ENCODE measurements at regions not wholly inside any gene's neighbourhood (a gene's known extent, or its start where the extent isn't known, plus 50 kb on each side); places are given as distances from the start of the nearest gene placed in this dataset.

DNA sequence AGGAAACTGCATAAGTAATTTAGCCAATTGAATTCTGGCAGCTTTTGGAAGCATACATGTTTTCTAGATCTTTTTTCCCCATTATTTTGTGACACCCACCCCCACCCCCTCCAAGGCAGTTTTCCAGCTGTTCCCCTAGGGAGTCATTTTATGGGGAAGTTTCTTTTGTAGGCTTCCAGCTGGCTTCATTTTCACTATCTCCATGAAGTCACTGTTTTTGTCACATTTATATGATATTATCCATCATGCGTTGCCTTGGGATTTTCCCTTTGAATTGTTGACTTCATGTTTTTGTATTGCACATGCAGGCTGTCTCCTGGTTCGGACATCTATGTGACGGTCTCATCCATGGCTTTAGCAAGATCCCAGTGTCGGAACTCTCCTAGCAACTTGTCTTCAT is 233.6 kb upstream of the RGS6 start:
- Histone ChIP-seq H3K27me3 (no peaks in the 10 kb centered on the region), H3K9me3 (no peaks in the 10 kb centered on the region), H3K27ac (no peak overlapping the region), H3K4me1 (no peaks in the 10 kb centered on the region), H3K4me3 (no peak overlapping the region), H3K36me3 (no peaks in the 10 kb centered on the region)
- TF ChIP-seq CTCF (IDR thresholded peaks at IDR 0.05) = no peak
- ATAC-seq (no peak), DNase-seq (no peak), FAIRE-seq (no peak)
- intact Hi-C loops (cut with DNase I) = no loop called here
- WGBS, 2 donors = 92 to 93% methylated on average over 4 of the region's 4 CpGs

DNA sequence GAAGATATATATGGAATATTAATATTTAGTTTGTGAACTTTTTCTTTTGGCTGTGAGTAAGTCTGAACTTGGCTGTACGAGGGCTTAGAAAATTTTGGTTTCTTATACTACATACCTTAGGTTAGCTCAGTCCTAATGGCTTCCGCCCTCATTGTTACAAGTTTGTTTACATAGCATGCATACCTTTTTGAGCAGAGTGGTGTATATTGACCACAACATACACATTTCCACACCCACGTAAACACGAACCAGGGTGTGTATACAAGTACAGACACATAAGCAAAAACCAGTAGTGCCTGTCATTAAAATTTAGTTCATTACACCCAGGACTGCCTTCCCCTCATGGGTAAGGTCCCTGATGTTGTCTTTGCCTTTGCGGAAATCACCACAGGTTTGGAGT is 230.2 kb upstream of the RGS6 start:
- intact Hi-C loops (cut with DNase I) = no loop called here
- Histone ChIP-seq H3K27me3 (no peaks in the 10 kb centered on the region), H3K27ac (no peak overlapping the region), H3K9me3 (no peaks in the 10 kb centered on the region), H3K4me3 (no peak overlapping the region), H3K36me3 (peaks cover 0 to 7% (median 0%) of the 10 kb centered on the region in 3 donors), H3K4me1 (no peaks in the 10 kb centered on the region)
- DNase-seq = no peak
- no peak for FAIRE-seq
- no peak for TF ChIP-seq CTCF (IDR thresholded peaks at IDR 0.05)
- 93 to 98% methylated on average over 5 of the region's 5 CpGs for WGBS, 2 donors
- no peak for ATAC-seq

- TF ChIP-seq CTCF (IDR thresholded peaks at IDR 0.05) = no peak
- Histone ChIP-seq H3K36me3 (peaks cover 0 to 7% (median 0%) of the 10 kb centered on the region in 3 donors), H3K27me3 (no peaks in the 10 kb centered on the region), H3K4me3 (no peak overlapping the region), H3K27ac (no peak overlapping the region), H3K9me3 (no peaks in the 10 kb centered on the region), H3K4me1 (no peaks in the 10 kb centered on the region)
- intact Hi-C loops (cut with DNase I) = no loop called here
- FAIRE-seq (no peak), DNase-seq (no peak), ATAC-seq (no peak)
- 87 to 92% methylated on average over 2 of the region's 2 CpGs for WGBS, 2 donors
These were observed 229.4 kb upstream of the RGS6 start for GRCh38 chr14:71702786-71703185.

DNA sequence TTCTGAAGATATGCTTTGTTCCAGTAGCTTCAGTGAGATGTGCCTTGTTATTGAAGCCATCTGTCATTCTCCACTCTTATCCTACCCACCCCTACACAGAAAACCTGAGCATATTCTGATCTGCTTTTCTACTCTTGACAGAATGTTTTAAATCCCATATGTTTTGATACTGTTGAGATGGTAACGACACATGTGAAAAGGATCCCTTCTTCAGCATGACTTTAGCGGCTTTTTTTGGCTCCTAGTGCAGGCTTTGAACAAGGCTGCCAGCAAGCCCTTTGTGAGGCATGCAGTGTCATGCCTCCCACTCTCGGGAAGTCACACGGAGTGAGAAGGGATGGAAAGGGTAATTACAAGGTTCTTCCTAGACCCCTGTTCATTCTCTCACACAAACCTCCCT is 228.8 kb upstream of the RGS6 start:
- Histone ChIP-seq H3K4me1 (no peaks in the 10 kb centered on the region), H3K27me3 (no peaks in the 10 kb centered on the region), H3K27ac (no peak overlapping the region), H3K9me3 (no peaks in the 10 kb centered on the region), H3K4me3 (no peak overlapping the region), H3K36me3 (peaks cover 0 to 7% (median 0%) of the 10 kb centered on the region in 3 donors)
- ATAC-seq (no peak), DNase-seq (no peak), FAIRE-seq (no peak)
- 86 to 87% methylated on average over 4 of the region's 4 CpGs for WGBS, 2 donors
- no peak for TF ChIP-seq CTCF (IDR thresholded peaks at IDR 0.05)
- intact Hi-C loops (cut with DNase I) = no loop called here

DNA sequence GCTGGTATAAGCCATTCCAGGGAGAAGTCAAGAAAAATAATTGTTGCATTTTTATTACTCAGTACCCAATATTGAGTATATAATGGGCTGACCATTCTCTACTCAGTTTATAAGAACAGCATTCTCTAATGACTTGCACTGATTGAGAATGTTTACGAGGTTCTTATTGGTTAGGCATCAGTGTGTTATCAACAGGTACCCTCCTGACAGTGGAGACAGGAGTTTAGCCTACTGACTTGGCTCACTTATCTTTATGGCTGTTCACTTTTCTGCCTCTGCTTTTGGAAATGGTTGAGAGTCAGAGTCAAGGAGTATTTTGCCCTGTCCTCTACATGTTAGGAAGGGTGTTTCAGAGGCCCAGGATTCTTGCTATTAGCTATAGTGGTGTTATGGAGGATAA is 228.0 kb upstream of the RGS6 start:
- Histone ChIP-seq H3K9me3 (no peaks in the 10 kb centered on the region), H3K27ac (no peak overlapping the region), H3K4me3 (no peak overlapping the region), H3K4me1 (no peaks in the 10 kb centered on the region), H3K36me3 (peaks cover 0 to 12% (median 1%) of the 10 kb centered on the region in 3 donors), H3K27me3 (no peaks in the 10 kb centered on the region)
- 95 to 96% methylated on average over 1 of the region's 1 CpG for WGBS, 2 donors
- no peak for DNase-seq
- no peak for FAIRE-seq
- no peak for TF ChIP-seq CTCF (IDR thresholded peaks at IDR 0.05)
- no peak for ATAC-seq
- intact Hi-C loops (cut with DNase I) = no loop called here
